ENCODE measurements at regions not wholly inside any gene's neighbourhood (a gene's known extent, or its start where the extent isn't known, plus 50 kb on each side); places are given as distances from the start of the nearest gene placed in this dataset.

DNA sequence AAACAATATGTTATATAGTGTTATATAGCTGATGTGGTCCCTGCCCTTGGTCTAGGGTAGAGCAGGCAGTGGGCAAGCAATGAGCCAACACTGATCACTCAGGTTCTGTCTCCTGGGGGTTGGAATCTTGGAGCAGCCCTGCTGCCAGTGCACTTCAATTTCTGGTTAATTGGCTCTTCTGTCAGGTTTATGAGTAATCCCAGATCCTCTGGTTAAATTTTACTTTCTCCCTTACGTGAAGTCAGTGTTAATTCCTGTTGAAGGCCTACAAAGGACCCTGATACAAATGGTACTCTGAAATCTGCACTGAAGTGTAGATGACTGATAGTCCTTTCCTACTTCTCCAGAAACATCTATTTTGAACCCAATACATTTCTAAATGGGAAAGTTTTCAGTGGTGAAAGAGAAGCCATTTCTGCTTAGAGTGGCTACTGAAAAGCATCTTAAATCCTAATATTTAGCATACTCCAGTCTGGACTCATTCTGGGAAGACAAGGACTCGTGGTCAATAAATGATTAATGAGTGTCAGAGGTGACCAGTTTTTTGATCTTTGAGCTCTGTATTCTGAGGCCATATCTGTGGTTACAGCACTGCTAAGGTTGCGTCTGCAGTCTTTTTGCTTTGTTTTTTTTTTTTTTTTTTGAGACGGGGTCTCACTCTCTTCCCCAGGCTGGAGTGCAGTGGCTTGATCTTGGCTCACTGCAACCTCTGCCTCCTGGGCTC lies 442.4 kb downstream of the KIF4B start:
- Histone ChIP-seq H3K4me1 (ENCODE audit: insufficient read depth, low read length, poor library complexity, severe bottlenecking) (no peaks in the 10 kb centered on the region), H4K20me1 (ENCODE audit: insufficient read depth, low read length) (no peaks in the 10 kb centered on the region), H3K9me3 (ENCODE audit: low read length) (no peaks in the 10 kb centered on the region), H3K9me2 (ENCODE audit: insufficient read depth, low read length) (no peaks in the 10 kb centered on the region), H3K4me3 (ENCODE audit: low read depth, low read length, poor library complexity, severe bottlenecking) (no peak overlapping the region), H2AFZ (ENCODE audit: low read length) (no peak overlapping the region), H3K4me2 (ENCODE audit: low read length) (no peak overlapping the region), H3K36me3 (ENCODE audit: insufficient read depth, low read length) (no peaks in the 10 kb centered on the region), H3K79me2 (ENCODE audit: insufficient read depth, low read depth, low read length) (no peaks in the 10 kb centered on the region), H3K27ac (ENCODE audit: low read depth, low read length, poor library complexity, severe bottlenecking) (no peak overlapping the region)
- no peak for DNase-seq (ENCODE audit: low spot score)
- CTCF ChIA-PET (ENCODE audit: unreplicated experiment) = no interaction called here
- POLR2A ChIA-PET = interaction anchor here (1.2 kb wide), 1 partner anchor 11 kb away, joined by 3 read pairs; no protein-coding TSS in a partner anchor
- intact Hi-C loops (cut with micrococcal nuclease; ENCODE audit: unreplicated experiment) = no loop called here
- TF ChIP-seq, protein P1, sequence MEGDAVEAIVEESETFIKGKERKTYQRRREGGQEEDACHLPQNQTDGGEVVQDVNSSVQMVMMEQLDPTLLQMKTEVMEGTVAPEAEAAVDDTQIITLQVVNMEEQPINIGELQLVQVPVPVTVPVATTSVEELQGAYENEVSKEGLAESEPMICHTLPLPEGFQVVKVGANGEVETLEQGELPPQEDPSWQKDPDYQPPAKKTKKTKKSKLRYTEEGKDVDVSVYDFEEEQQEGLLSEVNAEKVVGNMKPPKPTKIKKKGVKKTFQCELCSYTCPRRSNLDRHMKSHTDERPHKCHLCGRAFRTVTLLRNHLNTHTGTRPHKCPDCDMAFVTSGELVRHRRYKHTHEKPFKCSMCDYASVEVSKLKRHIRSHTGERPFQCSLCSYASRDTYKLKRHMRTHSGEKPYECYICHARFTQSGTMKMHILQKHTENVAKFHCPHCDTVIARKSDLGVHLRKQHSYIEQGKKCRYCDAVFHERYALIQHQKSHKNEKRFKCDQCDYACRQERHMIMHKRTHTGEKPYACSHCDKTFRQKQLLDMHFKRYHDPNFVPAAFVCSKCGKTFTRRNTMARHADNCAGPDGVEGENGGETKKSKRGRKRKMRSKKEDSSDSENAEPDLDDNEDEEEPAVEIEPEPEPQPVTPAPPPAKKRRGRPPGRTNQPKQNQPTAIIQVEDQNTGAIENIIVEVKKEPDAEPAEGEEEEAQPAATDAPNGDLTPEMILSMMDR (conservative IDR thresholded peaks at IDR 0.05; ENCODE audit: low read length) = no peak
- TF ChIP-seq EZH2phosphoT487 (IDR thresholded peaks at IDR 0.05; ENCODE audit: borderline replicate concordance, low read depth, low read length) = no peak
- no TSS peak for BruUV-seq (replicated peaks)

DNA sequence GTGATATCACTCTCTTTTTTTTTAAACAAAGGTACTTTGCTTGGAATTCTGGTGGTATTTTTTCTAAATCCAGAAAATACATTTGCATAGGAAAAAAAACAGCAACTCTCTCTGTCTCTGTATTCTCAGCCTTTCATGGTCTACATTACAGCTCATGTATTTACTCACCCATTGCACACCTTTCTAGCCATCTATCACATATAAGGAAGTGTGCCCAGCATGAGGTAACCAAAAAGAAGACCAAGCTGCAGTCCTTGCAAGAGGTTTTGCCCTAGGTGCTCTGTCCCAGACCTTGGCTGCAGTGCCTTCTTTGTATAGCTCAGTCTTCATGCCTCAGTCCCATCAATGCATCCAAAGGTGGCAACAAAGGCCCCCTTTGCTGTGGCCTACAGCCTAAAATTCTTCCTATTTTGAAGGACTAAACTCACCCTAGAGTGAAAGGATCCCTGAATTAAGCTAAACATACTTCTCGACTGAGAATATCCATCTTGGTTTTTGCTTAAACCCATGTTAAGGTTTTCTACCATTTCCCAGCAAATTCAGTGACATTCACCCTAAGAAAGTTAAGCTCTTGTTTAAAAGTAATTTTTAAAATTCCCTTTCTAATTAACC lies 446.4 kb downstream of the KIF4B start:
- BruUV-seq (replicated peaks) = no TSS peak
- Histone ChIP-seq H3K27ac (ENCODE audit: low read depth, low read length, poor library complexity, severe bottlenecking) (no peak overlapping the region), H3K9me2 (ENCODE audit: insufficient read depth, low read length) (no peaks in the 10 kb centered on the region), H3K4me3 (ENCODE audit: low read depth, low read length, poor library complexity, severe bottlenecking) (no peak overlapping the region), H2AFZ (ENCODE audit: low read length) (no peak overlapping the region), H3K4me1 (ENCODE audit: insufficient read depth, low read length, poor library complexity, severe bottlenecking) (no peaks in the 10 kb centered on the region), H3K9me3 (ENCODE audit: low read length) (no peaks in the 10 kb centered on the region), H4K20me1 (ENCODE audit: insufficient read depth, low read length) (no peaks in the 10 kb centered on the region), H3K36me3 (ENCODE audit: insufficient read depth, low read length) (no peaks in the 10 kb centered on the region), H3K4me2 (ENCODE audit: low read length) (no peak overlapping the region), H3K79me2 (ENCODE audit: insufficient read depth, low read depth, low read length) (no peaks in the 10 kb centered on the region)
- ChIA-PET CTCF (ENCODE audit: unreplicated experiment) (no interaction called here), POLR2A (interaction anchor here (0.6 to 1.3 kb wide), 3 partner anchors 18 to 97 kb away, joined by 3 read pairs; no protein-coding TSS in a partner anchor)
- no peak for TF ChIP-seq EZH2phosphoT487 (IDR thresholded peaks at IDR 0.05; ENCODE audit: borderline replicate concordance, low read depth, low read length)
- TF ChIP-seq, protein P1 (conservative IDR thresholded peaks at IDR 0.05; ENCODE audit: low read length) = no peak
- no peak for DNase-seq (ENCODE audit: low spot score)
- intact Hi-C loops (cut with micrococcal nuclease; ENCODE audit: unreplicated experiment) = no loop called here

DNA sequence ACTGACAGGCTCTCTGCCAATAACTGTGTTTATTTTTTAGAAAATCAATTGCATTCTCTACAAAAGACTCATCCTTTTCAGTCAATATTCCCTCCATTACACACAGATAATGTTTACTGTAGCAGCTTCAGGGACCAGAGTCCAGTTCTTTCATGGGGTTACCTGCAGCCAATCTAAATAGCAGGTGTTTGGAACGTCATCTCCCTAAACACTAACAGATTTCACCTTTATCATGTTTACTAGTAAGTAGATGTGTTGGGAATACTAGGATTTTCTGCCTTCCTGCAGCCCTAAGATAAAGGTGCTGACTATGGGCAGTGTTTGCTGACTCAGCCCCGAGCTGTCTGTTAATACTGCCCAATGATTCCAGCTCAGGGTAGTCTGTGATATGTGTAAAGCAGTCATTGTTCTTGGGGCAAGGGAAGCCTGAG lies 447.0 kb downstream of the KIF4B start:
- Histone ChIP-seq H3K4me3 (ENCODE audit: low read depth, low read length, poor library complexity, severe bottlenecking) (no peak overlapping the region), H3K9me3 (ENCODE audit: low read length) (no peaks in the 10 kb centered on the region), H3K9me2 (ENCODE audit: insufficient read depth, low read length) (no peaks in the 10 kb centered on the region), H3K79me2 (ENCODE audit: insufficient read depth, low read depth, low read length) (no peaks in the 10 kb centered on the region), H4K20me1 (ENCODE audit: insufficient read depth, low read length) (no peaks in the 10 kb centered on the region), H3K4me2 (ENCODE audit: low read length) (no peak overlapping the region), H3K27ac (ENCODE audit: low read depth, low read length, poor library complexity, severe bottlenecking) (no peak overlapping the region), H3K4me1 (ENCODE audit: insufficient read depth, low read length, poor library complexity, severe bottlenecking) (no peaks in the 10 kb centered on the region), H2AFZ (ENCODE audit: low read length) (no peak overlapping the region), H3K36me3 (ENCODE audit: insufficient read depth, low read length) (no peaks in the 10 kb centered on the region)
- TF ChIP-seq EZH2phosphoT487 (IDR thresholded peaks at IDR 0.05; ENCODE audit: borderline replicate concordance, low read depth, low read length) = no peak
- TF ChIP-seq, protein P1 (conservative IDR thresholded peaks at IDR 0.05; ENCODE audit: low read length) = no peak
- intact Hi-C loops (cut with micrococcal nuclease; ENCODE audit: unreplicated experiment) = no loop called here
- BruUV-seq (replicated peaks) = no TSS peak
- POLR2A ChIA-PET = interaction anchor here (1.3 kb wide), 1 partner anchor 17 kb away, joined by 3 read pairs; no protein-coding TSS in a partner anchor
- DNase-seq (ENCODE audit: low spot score) = no peak
- CTCF ChIA-PET (ENCODE audit: unreplicated experiment) = no interaction called here
